Cardiac muscle cell (in vitro differentiated cells and primary cell): ENCODE measurements at regions not wholly inside any gene's neighbourhood (a gene's known extent, or its start where the extent isn't known, plus 50 kb on each side); places are given as distances from the start of the nearest gene placed in this dataset.

Source experiments
- DNase-seq, 2 donors: peaks; one replicate each; pipeline versions ENCODE4 v3.0.0 to v3.0.0-alpha.2; 2010 to 2017; ENCODE audit warnings: low read depth in 1 of 2, low spot score in 1 of 2
- H3K27ac ChIP-seq: fragments of 200-600 bp; sonication (generic); 2 replicates; pipeline ENCODE4 v1.5.1; 2016
- H3K27me3 ChIP-seq: fragments of 200-600 bp; sonication (generic); 2 replicates; pipeline ENCODE4 v1.6.0; 2016; ENCODE audit warnings: control low read depth
- H3K36me3 ChIP-seq: fragments of 200-600 bp; sonication (generic); 2 replicates; pipeline ENCODE4 v1.5.1; 2016; ENCODE audit warnings: control low read depth
- H3K4me1 ChIP-seq: fragments of 200-600 bp; sonication (generic); 2 replicates; pipeline ENCODE4 v1.8.1; 2017; ENCODE audit warnings: low read depth, mild to moderate bottlenecking, mixed run types
- H3K4me3 ChIP-seq: fragments of 200-600 bp; sonication (generic); 2 replicates; pipeline ENCODE4 v1.5.1; 2016; ENCODE audit warnings: mild to moderate bottlenecking
- H3K9me3 ChIP-seq: fragments of 200-600 bp; sonication (generic); 2 replicates; pipeline ENCODE4 v1.5.1; 2017; ENCODE audit warnings: low read depth, mild to moderate bottlenecking, control low read depth
- TF ChIP-seq, protein P1 (sequence below): IDR thresholded peaks from 2 replicates; pipeline ENCODE4 v1.5.1; 2012; ENCODE audit warnings: low read depth, mild to moderate bottlenecking, low read length

DNA sequence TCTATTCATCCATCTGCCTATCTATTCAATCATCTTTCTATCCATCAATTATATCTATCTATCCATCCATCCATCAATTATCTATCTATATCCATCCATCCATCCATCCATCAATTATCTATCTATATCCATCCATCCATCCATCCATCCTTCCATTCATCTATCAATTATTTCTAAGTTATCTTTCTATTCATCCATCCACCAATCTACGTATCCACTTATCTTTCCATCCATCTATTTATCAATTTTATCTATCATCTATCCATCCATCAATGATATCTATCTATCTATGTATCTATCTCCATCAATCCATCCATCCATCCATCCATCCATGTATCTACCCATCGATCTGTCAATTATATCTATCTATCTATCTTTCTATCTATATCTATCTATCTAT lies 158.4 kb upstream of the ZKSCAN2 start:
- no peaks in the 10 kb centered on the region for H3K4me1 ChIP-seq
- no peak overlapping the region for H3K4me3 ChIP-seq
- H3K27ac ChIP-seq = no peak overlapping the region
- H3K9me3 ChIP-seq = no peaks in the 10 kb centered on the region
- H3K27me3 ChIP-seq = no peaks in the 10 kb centered on the region
- TF ChIP-seq, protein P1, sequence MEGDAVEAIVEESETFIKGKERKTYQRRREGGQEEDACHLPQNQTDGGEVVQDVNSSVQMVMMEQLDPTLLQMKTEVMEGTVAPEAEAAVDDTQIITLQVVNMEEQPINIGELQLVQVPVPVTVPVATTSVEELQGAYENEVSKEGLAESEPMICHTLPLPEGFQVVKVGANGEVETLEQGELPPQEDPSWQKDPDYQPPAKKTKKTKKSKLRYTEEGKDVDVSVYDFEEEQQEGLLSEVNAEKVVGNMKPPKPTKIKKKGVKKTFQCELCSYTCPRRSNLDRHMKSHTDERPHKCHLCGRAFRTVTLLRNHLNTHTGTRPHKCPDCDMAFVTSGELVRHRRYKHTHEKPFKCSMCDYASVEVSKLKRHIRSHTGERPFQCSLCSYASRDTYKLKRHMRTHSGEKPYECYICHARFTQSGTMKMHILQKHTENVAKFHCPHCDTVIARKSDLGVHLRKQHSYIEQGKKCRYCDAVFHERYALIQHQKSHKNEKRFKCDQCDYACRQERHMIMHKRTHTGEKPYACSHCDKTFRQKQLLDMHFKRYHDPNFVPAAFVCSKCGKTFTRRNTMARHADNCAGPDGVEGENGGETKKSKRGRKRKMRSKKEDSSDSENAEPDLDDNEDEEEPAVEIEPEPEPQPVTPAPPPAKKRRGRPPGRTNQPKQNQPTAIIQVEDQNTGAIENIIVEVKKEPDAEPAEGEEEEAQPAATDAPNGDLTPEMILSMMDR = no peak
- H3K36me3 ChIP-seq = no peaks in the 10 kb centered on the region
- DNase-seq = no peak

DNA sequence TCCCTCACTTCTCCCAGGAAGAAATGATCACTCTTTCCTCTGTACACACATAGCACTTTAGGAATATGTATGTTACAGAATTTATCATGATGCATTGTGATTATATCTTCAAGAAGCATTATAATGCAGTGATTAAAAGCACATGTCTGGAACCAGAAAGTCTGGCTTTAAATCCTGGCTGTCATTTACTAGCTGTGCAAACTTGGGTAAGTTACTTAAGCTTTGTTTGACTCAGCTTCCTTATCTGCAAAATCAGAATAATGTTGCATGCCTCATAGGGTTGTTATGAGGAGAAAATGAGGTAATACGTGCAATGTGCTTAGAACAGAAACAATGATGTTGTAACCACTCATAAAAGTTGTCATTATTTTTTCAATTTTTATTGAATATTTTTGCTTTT lies 156.3 kb upstream of the ZKSCAN2 start:
- Histone ChIP-seq H3K27ac (no peak overlapping the region), H3K9me3 (no peaks in the 10 kb centered on the region), H3K4me1 (no peaks in the 10 kb centered on the region), H3K36me3 (no peaks in the 10 kb centered on the region), H3K4me3 (no peak overlapping the region), H3K27me3 (no peaks in the 10 kb centered on the region)
- TF ChIP-seq, protein P1 = no peak
- no peak for DNase-seq

DNA sequence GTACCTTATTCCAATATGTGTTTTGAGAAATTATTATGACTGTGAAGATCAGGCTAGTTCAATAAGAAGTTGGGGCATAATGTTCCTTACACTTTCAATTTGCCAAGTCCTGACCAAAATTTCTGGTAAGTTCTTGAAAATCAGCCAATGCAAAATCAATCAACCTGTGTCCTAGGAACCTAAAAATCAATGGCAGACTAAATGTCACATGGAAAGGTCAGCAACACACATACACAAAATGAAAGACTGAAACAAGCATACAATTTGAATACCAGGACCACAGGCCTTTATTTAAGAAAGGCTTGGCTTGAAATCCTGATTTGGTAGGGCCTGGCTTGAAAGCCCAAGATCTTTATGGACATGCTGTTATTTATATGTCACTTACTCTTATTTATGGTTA lies 155.5 kb upstream of the ZKSCAN2 start:
- no peak overlapping the region for H3K4me3 ChIP-seq
- H3K36me3 ChIP-seq = no peaks in the 10 kb centered on the region
- no peak for DNase-seq
- H3K9me3 ChIP-seq = no peaks in the 10 kb centered on the region
- H3K4me1 ChIP-seq = no peaks in the 10 kb centered on the region
- TF ChIP-seq, protein P1 = no peak
- no peaks in the 10 kb centered on the region for H3K27me3 ChIP-seq
- no peak overlapping the region for H3K27ac ChIP-seq

DNA sequence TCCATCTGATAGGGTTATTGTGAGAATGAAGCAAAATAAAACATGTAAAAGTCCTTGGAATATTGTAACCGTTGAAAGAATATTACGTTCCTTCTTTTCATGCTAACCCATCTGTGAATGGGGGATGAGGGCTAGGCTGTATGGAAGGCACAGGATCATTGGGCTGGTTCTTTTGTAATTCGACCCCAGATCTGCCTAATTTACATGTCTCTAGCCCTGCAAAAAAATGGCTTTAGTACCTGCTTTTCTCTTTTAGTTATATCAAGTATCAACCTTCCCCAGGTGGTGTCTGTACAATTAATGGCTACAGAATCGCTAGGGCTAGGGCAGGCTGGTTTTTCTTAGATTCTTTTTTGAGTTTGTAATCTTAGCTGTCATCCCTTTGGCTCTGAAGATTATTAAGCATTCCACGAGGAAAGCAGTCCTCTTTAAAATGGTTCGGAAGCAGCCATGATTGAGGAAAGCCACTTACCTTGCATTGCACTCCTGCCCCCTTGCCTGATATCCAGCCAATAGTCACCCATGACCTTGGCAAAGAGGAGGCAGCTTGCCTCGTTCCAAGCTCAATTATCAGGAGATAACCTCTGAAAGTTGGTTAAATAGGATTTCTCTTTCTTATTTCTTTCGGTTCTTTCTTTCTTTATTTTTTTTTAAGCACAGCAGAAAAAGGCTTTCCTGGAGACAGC lies 153.9 kb upstream of the ZKSCAN2 start:
- Histone ChIP-seq H3K4me1 (no peaks in the 10 kb centered on the region), H3K27ac (peak overlapping the region; percentile 34), H3K36me3 (no peaks in the 10 kb centered on the region), H3K9me3 (no peaks in the 10 kb centered on the region), H3K27me3 (no peaks in the 10 kb centered on the region), H3K4me3 (no peak overlapping the region)
- TF ChIP-seq, protein P1 = no peak
- peak in 1 of 2 donors; percentile 18 for DNase-seq

DNA sequence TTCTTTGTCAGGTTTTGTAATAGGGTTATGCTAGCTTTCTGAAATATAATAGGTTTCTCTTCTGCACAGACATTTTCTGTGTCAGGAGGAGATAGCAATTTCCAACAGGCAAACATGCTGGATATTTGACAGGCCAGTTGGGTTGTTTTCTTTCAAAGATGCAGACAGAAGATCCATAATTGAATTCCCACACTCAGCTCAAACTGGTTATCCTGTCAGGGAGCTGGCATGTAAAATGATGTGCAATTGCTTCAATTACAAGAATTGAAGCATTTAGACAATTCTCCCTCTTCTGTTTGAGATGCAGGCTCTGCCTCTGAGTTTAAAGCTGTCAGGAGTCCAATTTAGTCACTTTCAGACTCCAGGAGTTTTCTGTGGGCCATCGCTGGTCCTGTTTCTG lies 146.2 kb upstream of the ZKSCAN2 start:
- Histone ChIP-seq H3K9me3 (no peaks in the 10 kb centered on the region), H3K4me3 (no peak overlapping the region), H3K27ac (no peak overlapping the region), H3K4me1 (no peaks in the 10 kb centered on the region), H3K27me3 (no peaks in the 10 kb centered on the region), H3K36me3 (no peaks in the 10 kb centered on the region)
- no peak for DNase-seq
- TF ChIP-seq, protein P1 = no peak
